HG03097 (cell line): ENCODE measurements at regions not wholly inside any gene's neighbourhood (a gene's known extent, or its start where the extent isn't known, plus 50 kb on each side); places are given as distances from the start of the nearest gene placed in this dataset.
"Not testable (repeated sequence)": the region's sequence is repeated elsewhere in the genome, so short reads cannot be mapped to it uniquely, and the experiment has no call there.

ENCODE experiments used
- ATAC-seq: cut with Tn5 transposase; IDR thresholded peaks from one replicate; pipeline ENCODE4 v1.9.1; 2021; ENCODE audit not compliant: unreplicated experiment, low FRiP score

DNA sequence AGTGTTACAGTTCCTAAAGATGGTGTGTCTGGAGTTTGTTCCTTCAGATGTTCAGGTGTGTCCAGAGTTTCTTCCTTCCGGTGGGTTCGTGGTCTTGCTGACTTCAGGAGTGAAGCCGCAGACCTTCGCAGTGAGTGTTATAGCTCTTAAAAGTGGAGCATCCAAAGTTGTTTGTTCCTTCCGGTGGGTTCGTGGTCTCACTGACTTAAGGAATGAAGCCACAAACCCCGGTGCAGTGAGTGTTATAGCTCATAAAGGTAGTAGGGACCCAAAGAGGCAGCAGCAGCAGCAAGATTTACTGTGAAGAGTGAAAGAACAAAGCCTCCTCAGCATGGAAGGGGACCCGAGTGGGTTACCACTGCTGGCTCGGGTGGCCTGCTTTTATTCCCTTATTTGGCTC, 90.6 kb upstream of the CST7 start:
- not testable (repeated sequence) for ATAC-seq

DNA sequence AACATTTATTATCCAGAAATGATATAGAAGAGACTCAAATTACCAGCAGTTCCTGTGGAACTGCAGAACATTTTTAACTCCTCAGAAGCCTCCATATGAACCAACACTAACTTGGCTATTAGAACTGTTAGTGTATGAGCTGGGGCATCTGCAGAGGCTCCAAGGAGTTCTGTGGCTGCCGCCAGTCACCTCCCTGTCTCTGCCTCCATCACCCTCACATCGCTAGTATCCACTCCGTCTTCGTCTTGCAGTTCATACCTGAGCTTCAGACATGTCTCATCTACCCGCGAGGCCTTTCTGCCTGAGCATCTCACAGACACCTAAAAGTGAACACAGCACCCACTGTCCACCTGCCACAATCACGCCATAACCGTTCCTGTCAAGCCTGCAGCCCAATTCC, 89.5 kb upstream of the CST7 start:
- ATAC-seq, result no peak

DNA sequence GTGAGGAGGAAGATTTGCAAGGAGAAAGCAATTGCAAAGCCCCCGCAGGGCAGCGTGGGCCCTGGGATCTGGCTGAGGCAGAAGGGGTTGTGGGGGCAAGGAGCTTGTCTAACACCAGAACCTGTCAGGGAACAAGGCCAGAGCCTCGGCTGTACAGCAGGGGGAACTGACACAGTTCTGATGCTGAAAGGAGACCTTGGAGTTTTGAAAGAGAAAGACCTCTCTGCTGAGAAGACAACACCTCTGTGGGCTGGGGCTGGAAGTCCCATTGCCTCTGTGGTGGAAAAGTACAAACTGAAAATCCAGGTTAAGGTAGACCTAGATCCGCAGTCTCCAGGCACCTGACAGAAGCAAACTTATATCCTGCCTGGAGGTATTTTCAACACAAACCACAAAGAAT, 86.9 kb upstream of the CST7 start:
- ATAC-seq, result no peak

DNA sequence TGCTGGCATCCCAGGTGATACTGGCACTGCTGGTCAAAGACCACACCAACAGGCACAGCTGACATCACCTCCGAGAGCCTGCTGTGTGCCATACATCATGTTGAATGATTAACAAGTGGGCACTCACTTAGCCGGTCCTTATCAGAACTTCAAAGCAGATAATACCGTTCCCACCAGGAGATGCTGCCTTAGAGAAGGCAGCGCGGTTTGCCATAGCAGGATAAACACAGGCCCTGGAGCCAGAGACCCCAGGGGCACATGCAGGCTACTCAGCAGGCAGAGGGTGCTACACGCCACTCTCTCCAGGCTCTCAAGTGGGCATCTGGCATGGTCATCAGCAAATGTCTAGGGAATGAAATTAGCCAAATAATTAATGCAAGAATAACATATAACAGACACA, 86.5 kb upstream of the CST7 start:
- ATAC-seq, result no peak

DNA sequence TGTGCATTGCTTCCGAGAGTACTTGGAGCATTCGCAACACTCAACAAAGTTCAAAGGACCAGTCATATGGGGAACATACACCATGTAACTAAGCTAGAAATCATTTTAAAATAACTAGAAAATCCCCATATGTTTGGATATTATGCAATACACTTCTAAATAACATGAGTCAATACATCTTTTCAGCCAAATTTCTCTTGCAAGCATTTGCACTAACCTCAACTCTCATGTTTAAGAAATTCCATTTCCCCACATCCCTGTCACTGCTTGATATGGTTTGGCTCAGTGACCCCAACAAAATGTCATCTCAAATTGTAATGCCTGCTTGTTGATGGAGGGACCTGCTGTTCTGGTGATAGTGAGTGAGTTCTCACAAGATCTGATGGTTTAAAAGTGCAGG, 85.7 kb upstream of the CST7 start:
- ATAC-seq, result no peak

DNA sequence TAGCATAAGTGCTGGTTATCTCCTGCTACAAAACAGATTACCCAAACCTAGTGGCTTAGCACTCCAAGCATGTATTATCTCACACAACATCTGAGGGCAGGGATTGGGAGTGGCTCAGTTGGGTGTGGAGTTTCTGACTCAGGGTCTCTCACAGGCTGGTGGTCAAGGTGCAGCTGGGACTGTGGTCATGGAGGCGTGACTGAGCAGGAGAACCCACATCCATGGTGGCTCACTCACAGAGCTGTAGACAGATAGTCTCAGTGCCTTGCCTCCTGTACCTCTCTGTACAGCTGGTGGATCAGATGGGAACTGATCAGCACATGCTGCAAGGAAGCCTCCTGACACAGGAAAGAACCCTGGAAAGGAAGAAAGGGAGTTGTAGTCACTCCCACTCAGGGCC, 83.1 kb upstream of the CST7 start:
- ATAC-seq, result no peak

DNA sequence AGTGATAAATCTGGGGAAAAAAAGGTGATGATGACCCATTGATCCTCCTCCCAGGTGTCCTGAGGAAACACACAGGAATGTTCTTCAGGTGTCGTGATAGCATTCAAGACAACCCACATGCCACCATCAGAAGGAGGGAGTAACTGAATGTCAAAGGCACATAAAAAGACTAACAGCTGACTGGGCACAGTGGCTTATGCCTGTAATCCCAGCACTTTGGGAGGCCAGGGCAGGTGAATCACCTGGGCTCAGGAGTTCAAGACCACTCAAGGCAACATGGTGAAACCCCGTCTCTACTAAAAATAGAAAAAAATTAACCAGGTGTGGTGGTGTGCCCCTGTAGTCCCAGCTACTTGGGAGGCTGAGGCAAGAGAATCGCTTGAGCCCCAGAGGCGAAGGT, 82.3 kb upstream of the CST7 start:
- ATAC-seq, result no peak

DNA sequence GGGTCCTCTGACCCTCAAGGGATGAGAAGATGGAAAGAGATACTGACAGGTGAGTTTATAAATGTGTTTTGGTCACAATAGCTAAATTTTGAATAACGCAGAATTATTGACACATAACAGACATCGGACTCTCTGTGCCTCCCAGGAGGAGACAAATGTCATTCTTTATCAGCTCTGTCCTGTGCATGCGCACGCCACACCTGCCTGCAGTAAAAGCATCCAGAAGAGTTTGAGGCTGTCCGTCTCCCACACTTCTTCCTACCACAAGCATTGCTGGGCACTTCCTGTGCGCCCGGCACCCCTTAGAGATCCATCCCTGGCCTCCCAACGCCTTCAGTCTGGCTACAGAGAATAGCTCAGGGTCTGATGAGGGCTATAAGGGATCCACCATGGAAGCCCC, 81.5 kb upstream of the CST7 start:
- ATAC-seq, result no peak

DNA sequence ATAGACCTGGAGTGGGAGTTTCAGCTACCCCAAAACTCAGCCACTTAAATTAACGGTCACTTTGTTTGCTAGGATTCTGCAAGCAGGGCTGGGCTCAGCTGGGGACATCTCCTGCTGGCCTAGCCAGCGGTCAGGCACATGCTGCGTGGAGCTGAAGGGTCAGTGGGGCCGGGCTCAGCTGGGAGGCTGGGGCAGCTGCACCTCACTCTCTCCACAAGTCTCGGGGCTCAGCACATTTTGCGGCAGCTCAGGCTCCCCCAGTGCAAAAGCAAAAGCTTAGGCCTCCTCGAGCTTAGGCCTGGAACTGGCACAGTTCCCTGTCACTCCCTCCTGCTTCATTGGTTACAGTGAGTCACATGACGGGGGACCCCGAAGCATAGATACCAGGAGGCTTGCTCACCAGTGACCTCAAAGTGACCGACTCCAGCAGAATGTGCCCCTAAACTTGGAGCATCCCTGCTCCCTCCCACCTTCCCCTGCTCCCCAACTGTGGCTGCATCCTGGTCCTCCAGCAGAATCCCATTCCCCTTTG, 80.6 kb upstream of the CST7 start:
- ATAC-seq, result no peak

DNA sequence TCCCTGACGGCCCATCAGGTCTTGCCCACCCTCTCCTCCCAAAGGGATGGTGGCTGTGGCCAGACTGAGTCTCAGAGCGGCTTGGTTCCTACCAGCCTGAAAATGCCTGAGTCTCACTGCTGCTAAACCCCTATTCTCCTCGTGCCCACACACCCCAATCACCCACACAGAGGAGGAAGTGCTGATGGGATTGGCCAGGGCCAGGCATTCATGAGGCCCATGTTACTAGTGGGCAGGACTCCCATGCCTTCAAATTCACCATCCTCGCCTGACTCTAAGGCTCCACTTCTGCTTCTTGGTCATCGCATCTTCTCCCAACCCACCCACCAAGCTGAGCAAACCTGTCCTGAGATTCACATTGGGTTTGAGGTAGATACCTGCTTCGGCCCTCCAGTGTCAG, 80.1 kb upstream of the CST7 start:
- no peak for ATAC-seq

DNA sequence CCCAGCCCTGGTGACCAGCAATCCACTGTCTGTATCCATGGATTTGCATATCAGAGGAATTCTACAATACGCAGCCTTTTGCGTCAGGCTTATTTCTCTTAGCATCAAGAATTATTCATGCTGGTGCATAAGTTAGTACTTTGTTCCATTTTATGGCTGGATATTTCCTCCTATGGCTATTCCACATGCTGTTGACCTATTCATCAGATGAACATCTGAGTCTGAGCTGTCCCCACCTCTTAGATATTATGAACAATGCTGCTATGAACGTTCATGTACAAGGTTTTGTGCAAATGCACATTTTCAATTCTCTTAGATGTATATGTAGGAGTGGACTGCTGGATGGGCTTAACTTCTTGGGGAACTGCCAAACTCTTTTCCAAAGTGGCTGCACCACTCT, 79.0 kb upstream of the CST7 start:
- ATAC-seq, result no peak

DNA sequence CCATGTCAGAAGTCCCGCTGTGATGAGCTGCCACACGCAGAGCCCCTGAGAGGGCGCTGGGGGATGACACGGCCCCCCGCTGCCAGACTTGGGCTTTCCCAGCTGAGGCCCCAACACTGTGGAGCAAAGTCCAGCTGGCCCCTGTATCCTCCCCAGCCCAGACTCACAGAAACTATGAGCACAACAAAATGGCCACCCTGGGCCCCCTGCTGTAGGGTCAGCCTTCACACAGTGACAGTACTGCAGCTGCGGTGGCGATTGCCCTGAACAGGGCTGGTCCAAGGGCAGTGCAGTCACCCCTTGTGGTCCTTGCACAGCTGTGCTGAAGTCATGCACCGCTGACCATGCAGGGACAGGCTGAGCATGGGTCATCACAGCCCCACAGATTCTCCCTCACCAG, 78.2 kb upstream of the CST7 start:
- no peak for ATAC-seq

DNA sequence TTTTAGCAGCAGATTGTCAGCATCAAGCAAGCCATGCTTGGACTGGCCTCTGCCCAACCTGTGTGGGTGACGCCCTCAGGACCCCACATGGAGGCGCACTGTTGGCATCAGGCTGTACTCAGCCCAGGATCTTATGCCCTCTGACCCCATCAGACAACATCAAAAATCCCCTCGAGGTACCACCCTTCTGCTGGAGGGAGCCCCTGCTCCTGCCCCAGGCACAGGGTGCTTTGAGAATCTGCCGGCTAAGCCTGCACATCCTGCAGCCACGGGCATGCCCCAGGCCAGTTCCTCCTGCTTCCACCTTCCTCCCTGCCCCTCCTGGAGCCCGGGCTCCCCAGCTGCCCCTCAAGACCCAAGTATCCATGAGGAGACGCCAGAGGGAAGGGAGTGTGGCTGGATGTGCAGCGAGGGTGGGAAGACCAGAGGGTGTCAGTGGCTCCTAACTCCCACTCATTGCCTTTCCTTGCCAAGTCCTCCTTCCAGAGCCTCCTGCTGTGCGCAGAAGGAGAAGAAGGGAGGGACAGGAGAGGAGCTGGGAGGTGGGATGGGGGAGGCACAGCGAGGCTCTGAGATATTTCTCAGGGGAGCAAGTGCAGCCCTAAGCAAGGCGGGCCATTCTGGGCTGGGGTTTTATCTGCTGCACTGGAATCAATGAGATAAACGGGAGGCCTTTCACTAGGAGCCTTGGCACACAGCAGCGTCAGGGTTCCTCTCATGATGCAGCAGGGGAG, 77.4 kb upstream of the CST7 start:
- no peak for ATAC-seq

DNA sequence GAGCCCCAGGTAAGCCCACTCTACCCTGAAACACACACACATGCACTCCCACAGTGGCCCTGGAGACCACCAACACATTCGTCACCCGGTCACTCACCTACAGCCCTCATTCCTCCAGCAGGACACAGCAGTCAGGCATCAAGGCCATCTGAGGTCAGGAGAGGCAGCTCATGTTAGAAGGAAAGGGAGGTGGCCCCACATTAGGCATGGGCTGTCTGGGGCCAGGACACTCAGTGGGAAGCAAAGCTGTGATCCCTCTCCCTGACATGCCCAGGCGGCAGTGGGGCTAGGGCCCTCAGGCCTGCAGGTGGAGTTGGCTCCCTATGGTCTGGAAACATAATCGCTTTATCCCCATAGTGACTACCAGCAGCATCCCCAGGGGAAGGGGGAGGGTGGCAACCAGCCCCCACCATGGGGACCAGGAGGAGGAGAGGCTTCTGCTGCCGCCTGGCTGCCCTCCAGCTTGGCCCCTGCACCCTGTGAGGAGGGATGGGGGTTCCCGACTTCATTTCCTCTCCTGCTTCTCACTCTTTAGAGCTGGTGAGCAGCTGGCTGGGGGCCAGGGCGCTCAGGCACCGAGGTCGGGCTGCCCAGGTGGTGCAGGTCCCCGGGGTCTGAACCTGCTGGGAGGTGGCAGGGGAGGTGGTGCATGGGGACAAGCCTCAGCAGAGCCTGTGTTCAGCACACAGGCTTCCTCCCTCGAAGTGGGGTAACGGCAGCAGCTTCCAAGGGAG, 76.6 kb upstream of the CST7 start:
- peak; percentile 37 for ATAC-seq

DNA sequence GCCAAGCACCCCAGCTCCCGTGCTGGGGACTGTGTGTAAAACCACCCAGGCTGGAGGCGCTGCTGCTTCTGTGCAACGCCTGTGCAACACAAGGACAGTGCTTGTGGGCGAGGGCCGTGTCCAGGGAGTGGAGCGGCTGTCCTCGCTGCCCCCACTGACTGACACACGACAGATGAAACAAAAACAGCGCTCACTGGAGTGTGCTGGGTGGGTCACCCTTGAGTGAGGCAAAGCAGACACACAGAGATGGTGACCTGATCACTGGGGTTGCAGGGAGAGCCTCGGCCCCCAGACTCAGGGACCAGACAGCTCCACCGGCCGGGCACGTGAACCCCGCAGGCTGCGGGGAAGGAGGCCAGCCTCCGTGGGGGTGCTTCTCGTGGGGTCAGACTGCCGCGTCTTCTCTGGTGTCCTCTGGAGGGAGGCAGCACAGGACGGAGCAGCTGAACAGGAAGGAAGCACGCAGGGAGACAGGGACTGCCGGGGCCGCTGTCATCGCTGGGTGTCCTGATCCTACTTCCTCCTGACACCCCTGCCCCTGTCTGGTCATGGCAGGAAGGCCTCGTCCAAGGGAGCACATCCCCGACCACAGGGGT, 75.9 kb upstream of the CST7 start:
- peak; percentile 2 for ATAC-seq

DNA sequence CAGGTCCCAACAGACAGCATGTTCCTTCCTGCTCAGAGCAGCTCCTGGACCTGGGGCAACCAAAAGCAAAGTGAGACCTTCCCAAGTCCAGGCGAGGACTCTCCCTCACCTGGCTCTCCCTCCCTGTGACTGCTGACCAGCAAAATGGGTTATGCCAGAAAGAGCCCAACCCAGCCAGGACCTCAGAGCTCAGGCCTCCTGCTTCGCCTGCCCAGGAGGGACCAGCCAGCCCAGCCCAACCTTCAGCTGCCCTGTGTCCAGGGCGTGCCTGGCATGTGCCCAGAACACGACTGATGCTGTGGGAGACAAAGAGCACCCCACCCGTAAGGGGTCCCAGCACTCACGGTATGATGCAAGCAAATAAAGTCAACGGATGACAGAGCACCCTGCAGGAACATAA, 74.0 kb upstream of the CST7 start:
- ATAC-seq, result no peak

DNA sequence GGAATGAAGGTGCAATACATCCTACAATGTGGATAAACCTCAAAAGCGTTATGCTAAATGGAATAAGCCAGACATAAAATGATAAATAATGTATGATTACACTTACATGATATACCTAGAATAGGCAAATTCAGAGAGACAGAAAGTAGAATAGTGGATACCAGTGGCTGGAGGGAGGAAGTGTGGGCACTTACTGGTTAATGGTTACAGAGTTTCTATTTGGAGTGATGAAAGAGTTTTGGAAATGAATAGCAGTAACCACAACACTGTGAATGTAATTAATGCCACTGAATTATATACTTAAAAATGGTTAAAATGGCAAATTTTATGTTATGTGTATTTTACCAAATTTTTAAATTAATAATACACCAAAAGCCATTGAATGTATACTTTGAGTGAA, 71.4 kb upstream of the CST7 start:
- ATAC-seq, result no peak

DNA sequence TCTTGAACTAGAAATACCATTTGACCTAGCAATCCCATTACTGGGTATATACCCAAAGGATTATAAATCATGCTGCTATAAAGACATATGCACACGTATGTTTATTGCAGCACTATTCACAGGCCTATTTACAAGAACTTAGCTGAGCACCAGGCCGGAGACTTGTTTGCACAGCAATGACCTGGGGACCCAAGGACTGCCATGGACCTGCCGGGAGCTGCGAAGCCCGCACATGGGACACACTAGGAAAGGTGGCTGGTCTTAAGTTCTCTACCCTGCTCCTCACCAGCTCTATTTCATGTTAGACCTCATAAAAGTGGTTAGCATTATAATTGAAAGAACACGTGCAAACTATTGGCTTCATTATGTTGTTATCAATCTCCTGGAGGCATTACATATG, 70.4 kb upstream of the CST7 start:
- no peak for ATAC-seq

DNA sequence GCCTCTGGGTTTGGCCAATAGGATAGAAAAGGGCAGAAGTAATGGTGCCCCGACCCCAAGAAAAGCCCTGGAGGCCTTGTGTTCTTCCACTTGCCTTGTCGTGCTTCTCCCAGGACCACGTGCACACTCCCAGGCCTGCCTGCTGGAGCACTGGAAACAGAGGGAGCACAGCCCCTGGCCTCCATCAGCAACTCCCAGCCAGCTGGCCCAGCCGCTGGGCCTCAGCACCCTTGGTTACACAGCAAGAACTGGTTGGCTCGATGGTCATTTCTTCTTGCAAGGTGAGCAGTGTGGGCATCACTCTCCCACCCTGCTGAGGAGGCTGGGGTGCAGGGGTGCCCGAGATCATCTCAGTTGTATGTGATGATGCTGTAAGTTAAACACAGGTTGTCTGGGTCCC, 69.2 kb upstream of the CST7 start:
- no peak for ATAC-seq

DNA sequence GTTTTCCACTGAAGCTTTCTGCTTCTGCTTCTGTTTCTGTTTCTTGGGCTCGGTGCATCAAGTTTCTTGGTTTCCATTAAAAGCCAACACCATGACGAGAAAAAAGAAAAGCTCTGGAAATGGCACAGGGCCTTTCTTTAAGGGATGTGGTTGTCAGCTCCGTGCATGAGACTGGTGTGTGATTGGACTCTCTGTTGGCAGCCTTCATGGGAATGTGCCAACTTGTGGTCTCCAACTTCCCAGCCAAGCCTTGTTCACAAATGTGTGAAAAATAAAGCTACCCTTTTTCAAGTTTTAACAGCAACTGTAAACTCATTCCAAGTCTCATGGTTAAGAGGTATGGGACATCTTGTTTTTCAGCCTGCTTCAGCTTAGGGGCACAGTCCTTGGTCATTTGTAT, 68.7 kb upstream of the CST7 start:
- ATAC-seq, result no peak

DNA sequence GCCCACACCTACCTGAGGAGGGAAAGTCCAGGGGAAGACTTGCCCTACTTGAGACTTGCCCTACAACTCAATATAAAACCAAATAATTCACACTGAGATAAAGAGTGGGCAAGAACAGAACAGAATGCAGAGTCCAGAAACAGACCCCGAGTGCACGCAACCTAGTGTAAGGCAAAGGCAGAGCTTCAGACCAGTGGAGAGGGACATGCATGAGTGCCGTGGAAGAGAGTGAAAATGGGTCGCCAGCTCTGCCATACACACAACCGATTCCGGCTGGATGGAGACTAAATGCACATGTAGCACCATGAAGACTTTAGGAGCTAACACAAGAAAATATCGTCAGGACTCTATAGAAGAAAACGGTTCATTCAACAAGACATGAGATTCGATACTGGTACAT, 58.8 kb upstream of the CST7 start:
- no peak for ATAC-seq
